Prostate gland (tissue), 2 donors: ENCODE measurements at regions not wholly inside any gene's neighbourhood (a gene's known extent, or its start where the extent isn't known, plus 50 kb on each side); places are given as distances from the start of the nearest gene placed in this dataset.

Experiments
- POLR2A ChIP-seq: fragments of 450-650 bp; IDR thresholded peaks from one replicate; pipeline ENCODE4 v1.6.1; 2016; ENCODE audit warnings: antibody characterized with exemption, mild to moderate bottlenecking
- TF ChIP-seq, protein P1 (sequence below), 4 experiments: fragments of 200-600 bp in 2 of 4; fragments of 450-650 bp in 2 of 4; sonication (generic) in 2 of 4; IDR thresholded peaks; 1 replicate in 3 of 4; 2 replicates in 1 of 4; pipeline ENCODE4 v1.5.1; 2016 to 2019; ENCODE audit warnings: antibody characterized with exemption in 4 of 4, mild to moderate bottlenecking in 2 of 4, moderate library complexity in 2 of 4

- TF ChIP-seq, protein P1, sequence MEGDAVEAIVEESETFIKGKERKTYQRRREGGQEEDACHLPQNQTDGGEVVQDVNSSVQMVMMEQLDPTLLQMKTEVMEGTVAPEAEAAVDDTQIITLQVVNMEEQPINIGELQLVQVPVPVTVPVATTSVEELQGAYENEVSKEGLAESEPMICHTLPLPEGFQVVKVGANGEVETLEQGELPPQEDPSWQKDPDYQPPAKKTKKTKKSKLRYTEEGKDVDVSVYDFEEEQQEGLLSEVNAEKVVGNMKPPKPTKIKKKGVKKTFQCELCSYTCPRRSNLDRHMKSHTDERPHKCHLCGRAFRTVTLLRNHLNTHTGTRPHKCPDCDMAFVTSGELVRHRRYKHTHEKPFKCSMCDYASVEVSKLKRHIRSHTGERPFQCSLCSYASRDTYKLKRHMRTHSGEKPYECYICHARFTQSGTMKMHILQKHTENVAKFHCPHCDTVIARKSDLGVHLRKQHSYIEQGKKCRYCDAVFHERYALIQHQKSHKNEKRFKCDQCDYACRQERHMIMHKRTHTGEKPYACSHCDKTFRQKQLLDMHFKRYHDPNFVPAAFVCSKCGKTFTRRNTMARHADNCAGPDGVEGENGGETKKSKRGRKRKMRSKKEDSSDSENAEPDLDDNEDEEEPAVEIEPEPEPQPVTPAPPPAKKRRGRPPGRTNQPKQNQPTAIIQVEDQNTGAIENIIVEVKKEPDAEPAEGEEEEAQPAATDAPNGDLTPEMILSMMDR (IDR thresholded peaks at IDR 0.05), result no peak
- no peak for TF ChIP-seq POLR2A
Observed at GRCh38 chr10:36178616-36179015, 536.5 kb upstream of the FZD8 start.
